ENCODE measurements at regions not wholly inside any gene's neighbourhood (a gene's known extent, or its start where the extent isn't known, plus 50 kb on each side); places are given as distances from the start of the nearest gene placed in this dataset.
"Not testable (repeated sequence)": the region's sequence is repeated elsewhere in the genome, so short reads cannot be mapped to it uniquely, and the experiment has no call there.

DNA sequence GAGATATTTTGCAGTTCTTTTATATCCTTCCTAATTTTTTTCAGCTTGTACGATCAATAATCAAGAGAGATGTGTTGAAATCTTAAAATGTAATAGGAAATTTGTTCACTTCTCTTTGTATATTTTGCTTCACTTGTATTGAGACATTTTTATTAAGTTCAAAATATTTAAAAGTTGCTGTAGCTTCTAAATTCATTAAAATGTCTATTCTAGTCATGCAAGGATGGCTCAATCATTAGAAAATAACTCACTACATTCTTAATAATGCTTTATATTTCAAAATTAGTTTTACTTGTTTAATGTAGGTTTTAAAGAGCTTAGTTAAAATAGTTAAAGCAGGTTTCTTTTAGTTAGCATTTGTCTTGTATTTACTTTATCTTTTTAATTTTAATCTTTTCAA lies 308.4 kb downstream of the CYRIA start:
- DNase-seq = no peak

DNA sequence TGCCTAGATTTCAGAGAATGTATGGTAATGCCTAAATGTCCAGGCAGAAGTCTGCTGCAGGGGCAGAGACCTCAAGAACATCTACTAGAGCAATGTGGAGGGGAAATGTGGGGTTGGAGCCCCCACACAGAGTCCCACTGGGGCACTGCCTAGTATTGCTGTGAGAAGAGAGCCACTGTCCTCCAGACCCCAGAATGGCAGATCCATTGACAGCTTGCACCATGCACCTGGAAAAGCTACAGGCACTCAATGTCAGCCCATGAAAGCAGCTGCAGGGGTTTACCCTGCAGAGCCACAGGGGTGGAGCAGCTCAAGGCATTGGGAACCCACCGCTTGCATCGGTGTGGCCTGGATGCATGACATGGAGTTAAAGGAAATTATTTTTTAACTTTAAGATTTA lies 314.1 kb downstream of the CYRIA start:
- no peak for DNase-seq

DNA sequence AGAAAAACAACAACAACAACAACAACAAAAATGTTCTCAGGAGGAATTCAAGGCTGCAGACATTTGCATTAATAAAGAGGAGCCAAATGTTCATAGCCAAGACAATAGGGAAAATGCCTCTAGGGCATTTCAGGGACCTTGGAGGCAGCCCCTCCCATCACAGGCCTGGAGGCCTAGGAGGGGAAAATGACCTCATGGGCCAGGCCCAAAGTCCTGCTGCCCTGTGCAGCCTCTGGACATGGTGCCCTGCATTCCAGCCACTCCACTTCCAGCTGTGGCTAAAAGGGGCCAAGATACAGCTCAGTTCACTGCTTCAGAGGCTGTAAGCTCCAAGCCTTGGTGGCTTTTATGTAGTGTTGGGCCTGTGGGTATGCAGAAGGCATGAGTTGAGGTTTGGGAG lies 314.5 kb downstream of the CYRIA start:
- DNase-seq = no peak

DNA sequence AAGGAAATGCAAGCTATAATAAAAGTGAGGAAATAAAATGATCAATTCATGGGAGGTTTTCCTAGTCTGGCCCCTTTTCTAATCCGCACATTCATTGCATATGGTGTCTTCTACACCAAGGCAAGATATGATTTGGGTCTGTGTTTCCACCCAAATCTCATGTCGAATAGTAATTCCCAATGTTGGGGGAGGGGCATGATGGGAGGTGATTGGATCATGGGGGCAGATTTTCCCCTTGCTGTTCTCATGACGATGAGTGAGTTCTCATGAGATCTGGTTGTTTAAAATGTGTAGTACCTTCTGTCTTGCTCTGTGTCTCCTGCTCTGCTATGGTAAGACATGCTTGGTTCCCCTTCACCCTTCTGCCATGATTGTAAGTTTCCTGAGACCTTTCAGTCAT lies 315.4 kb downstream of the CYRIA start:
- DNase-seq = no peak

DNA sequence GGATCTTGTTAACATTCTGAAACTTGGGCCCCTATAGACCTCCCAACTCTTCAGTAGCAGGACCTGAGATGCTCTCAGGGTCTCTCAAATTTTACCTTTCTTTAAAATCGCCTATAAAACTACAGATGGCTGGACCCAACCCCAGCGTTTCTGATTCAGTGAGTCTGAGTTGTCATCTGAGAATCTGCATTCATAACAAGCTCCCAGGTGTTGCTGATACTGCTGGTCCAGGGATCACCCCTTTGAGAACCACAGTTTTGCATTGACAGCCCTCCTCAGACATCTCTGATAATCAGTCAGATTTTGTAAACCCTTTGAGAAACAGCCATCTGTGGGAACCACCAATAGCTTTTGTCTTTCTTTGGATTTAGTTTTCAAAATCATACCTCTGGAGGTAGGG lies 315.8 kb downstream of the CYRIA start:
- no peak for DNase-seq

DNA sequence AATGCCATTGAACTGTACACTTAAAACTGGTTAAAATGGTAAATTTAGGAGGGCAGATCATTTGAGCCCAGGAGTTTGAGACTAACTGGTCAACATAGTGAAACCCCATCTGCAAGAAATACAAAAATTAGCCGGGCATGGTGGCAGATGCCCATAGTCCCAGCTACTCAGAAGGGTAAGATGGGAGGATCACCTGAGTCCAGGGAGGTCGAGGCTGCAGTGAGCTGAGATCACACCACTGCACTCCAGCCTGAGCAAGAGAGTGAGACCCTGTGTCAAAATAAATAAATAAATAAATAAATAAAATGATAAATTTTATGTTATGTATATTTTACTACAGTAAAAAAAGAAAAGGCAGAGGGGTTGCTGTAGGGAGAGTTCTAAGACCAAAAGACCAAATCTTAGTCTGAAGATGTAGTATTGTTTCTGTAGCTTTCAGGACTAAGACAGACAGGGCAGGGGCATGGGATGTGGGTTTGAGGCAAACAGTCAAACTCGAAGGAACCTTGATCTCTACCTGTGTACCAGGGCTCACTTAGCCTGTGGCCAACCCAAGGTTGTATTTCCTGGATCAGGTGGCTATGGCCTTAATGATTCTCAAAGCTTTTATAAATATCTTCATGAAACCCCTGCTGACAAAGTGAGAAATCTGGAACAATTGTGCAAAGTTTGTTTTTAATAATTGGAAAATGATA lies 316.7 kb downstream of the CYRIA start:
- DNase-seq = no peak

DNA sequence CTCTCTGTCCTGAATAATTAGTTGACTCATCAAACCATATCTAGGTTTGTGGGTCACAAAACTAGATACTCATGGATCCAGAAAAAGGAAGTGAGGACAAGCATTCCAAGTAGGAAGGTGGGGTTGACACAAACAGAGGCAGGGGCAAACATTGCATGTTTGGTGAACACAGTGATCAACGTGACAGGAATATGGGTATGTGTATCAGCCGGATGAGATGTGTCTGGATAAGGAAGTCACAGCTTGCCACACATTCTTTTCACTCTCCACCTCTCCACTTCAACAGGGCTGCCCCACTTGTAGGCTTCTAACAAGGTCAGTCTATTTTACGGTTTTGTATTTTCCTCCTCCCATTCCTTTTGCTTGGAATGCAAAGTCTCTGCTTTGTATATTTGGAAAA lies 319.0 kb downstream of the CYRIA start:
- DNase-seq = no peak

DNA sequence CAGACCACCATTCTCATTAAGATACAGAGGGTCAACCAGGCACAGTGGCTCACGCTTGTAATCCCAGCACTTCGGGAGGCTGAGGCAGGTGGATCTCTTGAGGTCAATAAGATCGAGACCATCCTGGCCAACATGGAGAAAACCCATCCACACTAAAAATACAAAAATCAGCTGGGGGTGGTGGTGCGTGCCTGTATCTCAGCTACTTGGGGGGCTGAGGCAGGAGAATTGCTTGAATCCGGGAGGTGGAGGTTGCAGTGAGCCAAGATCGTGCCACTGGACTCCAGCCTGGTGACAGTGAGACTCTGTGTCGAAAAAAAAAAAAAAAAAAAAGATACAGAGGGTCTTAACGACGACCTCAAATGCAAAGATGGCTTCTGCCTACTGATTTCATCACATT lies 320.4 kb downstream of the CYRIA start:
- not testable (repeated sequence) for DNase-seq

DNA sequence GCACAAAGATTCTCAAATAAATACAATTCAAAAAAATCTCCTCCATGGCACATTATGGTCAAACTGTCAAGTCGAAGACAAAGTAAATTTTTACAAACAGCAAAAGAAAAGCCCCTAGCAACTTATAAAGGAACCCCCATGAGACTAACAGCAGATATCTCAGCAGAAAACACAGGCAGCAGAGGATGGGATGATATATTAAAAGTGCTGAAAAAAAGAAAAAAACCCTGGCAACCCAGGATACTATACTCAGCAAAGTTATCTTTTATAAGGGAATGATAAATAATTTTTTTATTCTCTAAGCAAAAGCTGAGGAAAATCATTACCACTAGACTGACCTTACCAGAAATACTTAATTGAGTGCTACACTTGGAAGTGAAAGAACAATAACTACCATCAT lies 326.4 kb downstream of the CYRIA start:
- DNase-seq = no peak

DNA sequence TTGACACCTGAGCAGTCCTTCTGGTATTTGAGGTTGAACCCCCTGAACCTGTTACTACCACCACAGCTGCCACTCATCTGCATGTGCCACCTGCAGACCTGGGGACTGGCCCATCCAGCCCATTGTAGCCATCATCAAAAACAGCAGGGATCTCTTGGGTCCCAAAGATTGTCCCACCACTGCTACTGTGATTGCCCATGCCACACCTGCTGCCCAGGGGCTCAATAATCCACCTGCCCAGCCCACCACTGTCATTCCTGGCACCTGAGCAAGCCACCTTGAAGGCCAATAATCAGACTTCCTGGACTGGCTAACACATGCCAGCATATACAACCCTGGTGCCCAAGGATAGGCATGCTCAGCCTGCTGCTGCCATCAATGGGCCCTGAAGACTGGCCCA lies 327.6 kb downstream of the CYRIA start:
- DNase-seq = no peak

DNA sequence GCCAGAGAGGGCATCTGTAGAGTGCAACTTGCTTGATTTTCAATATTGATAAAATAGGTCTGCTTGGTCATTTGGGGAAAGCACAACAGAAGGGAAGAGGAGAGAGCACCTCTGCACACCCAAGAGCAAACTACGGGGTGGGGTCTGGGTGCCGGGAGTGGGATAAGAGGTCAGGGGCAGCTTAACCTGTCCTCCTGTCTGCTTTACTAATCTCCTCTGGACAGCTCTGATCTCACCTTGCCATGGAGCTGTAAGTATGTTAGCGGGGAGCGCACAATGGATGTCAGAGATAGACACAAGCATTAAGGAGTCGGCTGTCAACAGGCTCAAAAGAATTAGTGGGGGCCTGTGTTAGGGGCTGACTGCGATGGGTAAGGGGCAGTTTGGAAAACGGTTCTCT lies 328.7 kb downstream of the CYRIA start:
- DNase-seq = no peak

DNA sequence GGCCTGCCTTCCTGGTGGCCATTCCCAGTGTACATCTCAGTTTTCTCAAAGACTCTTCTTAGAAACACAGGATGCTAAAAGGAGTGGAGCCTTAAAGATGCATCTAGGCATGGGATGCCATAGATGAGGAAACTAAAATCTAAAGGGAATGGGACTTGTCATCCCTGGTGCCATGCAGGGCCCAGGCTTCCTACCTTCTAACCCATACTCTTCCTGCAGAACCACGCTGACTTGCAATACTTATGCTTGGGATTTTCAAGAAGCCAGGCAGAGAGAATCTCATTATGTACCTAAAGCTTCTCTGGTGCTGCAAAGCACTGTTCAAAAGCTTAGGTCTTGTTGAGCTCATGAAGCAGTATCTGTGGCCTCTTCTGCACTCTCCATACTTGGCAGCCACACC lies 329.1 kb downstream of the CYRIA start:
- DNase-seq = no peak

DNA sequence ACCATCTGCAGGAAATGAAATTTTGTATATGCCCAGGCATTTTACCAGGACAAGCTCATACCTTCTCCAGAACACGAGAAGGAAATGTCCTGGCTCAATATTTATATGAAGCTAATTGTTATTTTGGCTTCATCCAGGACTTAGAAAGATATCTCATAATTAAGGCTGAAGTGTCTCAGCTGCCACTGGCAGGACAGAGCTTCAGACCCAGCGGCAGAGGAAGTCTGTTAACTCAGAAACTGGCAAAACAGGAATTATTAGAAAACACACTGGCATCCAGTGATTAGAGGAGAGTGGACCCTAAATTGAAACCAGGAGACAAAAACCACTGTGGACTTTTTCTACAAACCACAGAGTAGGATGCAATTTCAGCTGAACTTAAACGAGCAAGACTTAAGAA lies 329.7 kb downstream of the CYRIA start:
- no peak for DNase-seq

DNA sequence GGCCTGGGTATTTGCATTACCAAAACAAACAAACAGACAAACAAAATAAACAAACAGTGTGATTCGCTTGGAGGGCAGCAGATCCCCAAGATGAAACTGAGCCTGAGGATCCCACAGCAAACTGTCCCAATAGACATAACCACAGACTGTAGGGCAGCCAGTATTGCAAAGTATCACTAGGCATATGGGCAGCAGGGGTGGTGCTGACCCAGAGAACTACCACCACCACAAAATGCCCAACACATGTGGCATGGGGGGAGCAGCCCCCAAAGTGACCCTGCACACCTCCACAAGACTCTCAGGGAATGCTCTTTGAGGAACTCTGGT lies 330.1 kb downstream of the CYRIA start:
- DNase-seq = no peak

DNA sequence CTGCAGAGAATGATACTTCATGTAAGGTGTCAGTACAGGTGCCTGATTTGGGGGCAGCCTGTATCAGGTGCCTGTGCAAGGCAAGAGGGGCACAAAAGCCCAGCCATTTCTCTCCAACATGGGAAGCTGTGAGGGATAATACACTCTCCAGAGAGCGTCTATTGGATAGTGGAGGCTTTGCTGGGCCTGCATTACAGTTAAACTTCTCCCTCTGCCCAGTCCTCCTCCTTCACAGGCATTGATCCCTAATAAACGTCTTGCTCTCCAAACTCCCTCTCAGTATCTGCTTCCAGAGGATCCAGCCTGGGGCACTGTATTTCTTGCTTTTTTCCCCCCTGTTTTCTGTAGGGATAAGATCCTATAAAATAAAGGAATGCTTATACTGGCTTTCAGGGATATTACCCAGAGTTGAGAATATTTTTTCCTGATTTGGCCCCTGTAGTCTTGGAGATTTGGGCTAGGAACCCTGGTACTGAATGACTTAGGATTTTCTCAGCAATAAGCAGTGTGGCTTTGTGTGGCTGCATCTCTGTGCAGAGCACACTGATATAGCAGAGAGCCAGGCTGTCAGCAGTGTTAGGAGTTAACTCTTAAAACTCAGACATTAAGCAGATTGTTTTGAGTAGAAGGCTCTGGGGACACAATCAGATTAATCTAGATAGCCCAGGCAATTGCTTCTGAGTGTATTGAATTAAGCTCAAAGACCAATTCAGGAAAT lies 330.6 kb downstream of the CYRIA start:
- no peak for DNase-seq

DNA sequence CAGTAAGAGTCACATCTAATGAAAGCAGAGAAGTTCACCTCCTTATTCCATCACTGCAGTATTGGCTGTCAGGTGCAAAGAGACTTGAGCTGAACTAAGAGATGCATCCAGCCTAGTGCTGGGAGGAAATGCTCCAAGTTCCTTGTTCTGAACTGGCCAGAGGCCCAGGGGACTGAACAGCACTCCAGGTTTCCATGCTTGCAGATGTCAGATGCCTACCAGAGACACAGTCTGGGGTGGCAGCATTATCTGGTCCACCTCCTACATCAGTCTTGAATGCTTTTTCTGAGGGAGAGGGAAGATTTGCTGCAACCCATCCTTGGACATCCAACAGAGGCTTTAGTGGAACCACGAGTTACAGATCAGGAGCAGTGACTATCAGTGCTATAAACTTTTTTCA lies 331.3 kb downstream of the CYRIA start:
- DNase-seq = no peak

DNA sequence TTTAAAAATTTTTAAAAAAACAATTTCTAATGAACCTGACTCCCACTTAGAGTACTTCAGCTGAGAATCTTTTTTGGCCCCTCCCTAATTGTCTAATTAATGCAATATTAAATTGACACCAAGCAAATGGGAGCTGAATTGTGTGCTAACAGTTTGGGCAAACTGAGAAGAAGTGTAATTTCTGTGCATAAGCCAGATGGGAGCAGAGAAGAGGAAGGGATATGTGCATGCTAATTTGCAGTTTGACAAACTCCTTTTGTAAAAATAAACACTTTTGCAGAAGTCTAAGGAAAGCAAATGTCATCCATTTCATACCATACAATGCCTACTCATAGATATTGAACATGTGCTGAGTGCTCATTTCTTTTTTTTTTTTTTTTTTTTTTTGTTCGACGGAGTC lies 332.0 kb downstream of the CYRIA start:
- DNase-seq = no peak

DNA sequence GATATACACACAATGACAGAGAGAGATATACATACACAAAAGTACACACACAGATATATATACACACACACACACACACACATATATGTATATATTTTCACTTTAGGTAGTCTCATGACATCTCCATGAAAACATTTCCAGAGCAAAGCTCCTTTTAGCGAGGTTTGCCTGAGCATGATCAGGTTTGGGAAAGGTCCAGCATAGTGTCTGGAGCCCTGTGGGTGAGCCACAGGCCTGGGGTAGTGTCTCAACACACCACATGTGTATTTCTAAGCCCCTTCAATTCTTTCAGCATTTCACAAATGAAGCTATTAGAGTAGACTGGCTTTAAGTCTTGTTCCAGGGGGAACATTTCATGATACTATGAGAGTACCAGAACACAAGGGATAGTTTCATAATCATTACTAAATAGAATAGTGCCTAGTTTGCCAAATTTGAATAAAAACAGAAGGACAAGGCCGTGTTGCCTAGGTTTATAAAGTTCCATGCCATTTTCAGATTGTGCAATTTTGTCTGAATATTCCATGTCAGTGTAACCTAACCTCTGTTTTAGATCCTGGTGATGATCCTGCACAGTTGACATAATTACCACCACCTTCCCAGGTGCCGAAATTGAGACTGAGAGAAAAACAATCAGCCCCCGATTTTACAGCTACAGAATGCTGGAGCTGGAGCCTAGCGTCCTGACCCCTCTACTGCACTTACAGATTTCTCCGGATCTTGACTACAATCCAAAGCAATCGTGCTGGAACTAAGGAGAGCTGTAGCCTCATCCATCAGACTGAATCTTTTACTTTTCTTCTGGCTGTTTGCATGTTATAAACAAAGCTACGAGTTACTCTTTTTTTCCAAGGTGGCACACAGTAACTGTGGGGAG lies 332.7 kb downstream of the CYRIA start:
- DNase-seq = no peak

DNA sequence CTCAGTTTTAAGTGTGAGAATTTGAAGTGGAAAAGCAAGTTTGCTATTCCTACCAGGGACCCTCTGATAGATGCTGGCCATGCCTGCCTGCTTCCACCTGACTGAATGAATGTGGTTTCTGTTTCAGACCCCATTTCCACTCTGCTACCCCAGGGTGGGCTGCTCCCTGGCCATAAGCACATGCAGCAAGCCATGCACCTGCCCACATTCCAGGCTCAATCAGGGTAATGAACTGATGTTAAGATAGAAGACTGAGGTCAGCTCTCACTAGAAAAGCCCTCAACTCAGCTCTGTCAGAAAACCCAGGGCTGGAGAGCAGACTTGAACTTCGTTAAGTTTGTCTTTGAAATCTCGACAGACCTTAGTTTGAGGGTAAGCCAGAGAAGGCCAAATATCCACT lies 333.9 kb downstream of the CYRIA start:
- no peak for DNase-seq

DNA sequence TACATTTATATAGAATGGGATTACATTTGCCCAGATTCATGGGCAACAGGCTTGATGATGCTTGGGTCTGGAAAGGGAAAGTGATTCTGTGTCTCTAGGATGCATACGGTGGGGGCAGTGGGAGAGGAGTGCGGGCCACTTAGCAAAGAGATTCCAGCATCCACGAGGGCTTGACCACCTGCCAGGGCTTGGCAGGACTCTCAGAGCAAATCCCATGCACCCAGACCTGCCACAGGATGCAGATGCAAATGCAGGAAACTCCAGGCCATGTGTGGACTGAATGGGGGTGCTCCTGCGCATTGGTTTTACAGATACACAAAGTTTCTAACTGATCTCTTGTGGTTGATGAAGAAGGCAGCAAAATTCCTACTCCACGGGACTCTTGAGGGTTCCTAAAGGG lies 334.7 kb downstream of the CYRIA start:
- DNase-seq = no peak

DNA sequence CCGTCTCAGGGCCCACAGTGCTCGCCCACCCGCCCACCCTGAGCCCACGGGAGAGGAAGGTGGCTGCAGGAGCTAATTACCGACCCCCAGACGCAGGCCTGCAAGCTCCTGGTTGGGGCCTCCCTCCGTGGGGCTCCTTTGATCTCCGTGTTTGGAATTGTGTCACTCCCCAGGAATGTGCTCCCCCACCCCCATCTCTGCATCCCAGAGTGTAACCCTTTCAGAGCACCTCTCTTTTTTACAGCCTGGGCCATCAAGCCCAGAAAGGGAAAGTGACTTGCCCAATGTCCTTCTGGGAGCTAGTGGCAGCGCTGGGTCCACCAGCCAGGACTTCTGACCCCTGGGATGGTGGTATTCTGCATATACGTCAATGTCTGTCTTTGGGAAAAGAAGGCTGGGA lies 335.1 kb downstream of the CYRIA start:
- no peak for DNase-seq

DNA sequence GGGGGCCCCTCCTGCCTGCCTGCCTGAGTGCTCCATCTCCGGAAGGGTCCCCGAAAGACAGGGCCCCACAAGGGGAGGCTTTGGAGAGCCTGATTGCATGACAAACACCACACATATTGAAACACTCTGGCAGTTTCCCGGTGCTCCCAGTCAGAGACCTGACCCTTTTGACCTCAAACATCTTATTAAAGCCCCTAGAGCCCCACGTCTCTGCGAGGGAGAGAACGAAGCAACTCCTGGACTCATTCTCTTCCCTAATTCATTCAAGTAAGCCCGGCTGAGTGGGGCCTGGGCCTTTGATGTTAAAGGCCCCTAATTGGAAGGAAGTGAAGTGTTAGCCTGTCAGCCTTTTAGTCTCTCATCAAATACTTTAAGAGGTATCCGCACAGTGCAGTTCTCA lies 335.6 kb downstream of the CYRIA start:
- DNase-seq = no peak

DNA sequence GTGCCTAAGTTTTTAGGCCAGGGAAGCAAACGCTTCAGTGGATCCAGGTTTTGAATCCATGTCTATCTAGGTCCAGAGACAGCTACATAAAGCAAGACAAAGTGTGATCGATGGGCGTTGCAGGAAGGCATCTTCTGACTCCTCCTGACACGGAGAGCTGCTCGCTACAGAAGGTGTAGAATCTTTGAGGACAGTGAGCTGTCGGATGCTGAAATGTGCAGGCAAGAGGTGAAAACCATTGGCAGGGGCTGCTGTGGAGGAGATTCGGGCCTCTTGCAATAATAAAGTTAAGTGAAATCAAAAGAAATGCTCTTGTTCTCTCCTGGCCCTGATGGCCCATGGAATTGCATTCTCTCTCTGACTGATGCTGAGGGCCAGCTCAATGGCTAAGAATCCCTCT lies 336.2 kb downstream of the CYRIA start:
- DNase-seq = no peak

DNA sequence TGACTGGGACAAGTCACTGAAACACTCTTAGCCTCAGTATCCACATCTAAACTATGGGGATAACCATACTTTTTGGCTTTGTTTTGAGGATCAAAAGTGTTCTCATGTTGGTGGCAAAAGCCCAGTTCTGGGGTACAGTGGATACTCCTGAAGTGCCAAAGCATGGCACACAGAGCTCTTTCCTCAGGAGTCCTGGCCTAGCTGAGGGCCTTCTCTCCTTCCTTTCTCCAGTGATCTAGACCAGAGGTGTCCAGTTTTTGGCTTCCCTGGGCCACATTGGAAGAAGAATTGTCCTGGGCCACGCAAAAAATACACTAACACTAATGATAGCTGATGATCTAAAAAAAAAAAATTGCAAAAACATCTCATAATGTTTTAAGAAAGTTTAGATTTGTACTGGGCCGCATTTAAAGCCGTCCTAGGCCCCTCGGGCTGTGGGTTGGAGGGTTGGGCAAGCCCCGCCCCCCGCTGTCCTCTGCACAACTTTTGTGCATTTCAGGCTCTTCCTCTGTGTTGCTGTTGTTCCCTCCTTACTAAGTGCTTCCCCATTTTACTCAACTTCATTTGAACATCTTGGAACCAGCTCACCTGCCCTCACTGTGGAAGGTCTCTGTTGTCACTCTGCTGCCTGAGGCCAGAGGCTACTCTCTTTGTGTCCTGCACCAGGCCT lies 337.0 kb downstream of the CYRIA start:
- DNase-seq = no peak

Measured in NCI-H2171 (cell line).